ENCODE measurements at regions not wholly inside any gene's neighbourhood (a gene's known extent, or its start where the extent isn't known, plus 50 kb on each side); places are given as distances from the start of the nearest gene placed in this dataset.
A peak's percentile ranks its signal among the peaks of the same experiment; 100 is the strongest.

DNA sequence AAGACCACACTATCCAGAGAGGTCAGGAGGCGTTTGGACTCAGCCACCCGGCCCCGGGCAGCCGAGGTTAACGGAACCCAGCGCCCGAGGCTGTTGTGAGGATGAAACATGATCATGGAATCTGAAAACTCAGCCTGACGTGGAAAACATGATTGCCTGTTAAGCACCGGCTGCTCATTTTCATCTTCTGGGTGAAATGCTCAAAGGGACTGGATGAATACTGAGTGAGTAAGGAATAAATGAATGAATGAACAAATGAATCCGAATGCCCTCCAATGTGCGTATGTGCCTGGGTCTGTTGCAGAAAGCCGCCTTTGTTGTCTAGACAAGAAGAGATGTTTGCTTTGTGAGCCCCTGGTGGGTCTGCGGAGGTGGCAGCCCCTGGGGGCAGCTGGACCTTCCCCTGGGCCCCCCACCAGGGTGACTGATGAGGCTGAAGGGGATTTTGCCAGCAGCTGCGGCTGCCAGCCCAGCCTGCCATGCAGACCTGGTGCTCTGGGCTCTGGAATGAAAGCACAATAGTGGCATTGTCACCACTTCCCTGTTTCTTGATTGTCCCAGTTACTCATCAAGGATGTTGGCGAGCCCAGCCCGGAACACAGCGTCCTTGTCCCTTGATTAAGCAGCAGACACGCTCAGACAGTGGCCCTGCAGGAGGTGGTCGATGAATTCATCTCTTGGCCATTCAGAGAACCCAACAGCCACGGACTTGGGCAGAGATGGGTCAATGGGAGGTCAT is 211.1 kb downstream of the ANKRD60 start:
- TF ChIP-seq, protein P1, sequence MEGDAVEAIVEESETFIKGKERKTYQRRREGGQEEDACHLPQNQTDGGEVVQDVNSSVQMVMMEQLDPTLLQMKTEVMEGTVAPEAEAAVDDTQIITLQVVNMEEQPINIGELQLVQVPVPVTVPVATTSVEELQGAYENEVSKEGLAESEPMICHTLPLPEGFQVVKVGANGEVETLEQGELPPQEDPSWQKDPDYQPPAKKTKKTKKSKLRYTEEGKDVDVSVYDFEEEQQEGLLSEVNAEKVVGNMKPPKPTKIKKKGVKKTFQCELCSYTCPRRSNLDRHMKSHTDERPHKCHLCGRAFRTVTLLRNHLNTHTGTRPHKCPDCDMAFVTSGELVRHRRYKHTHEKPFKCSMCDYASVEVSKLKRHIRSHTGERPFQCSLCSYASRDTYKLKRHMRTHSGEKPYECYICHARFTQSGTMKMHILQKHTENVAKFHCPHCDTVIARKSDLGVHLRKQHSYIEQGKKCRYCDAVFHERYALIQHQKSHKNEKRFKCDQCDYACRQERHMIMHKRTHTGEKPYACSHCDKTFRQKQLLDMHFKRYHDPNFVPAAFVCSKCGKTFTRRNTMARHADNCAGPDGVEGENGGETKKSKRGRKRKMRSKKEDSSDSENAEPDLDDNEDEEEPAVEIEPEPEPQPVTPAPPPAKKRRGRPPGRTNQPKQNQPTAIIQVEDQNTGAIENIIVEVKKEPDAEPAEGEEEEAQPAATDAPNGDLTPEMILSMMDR (IDR thresholded peaks at IDR 0.05 in 8 of 11, conservative IDR thresholded peaks at IDR 0.05 in 3 of 11): no peak
- peak in 1 of 3 donors; percentile 15 for TF ChIP-seq POLR2AphosphoS5 (IDR thresholded peaks at IDR 0.05)
- no peak for TF ChIP-seq POLR2A (IDR thresholded peaks at IDR 0.05)
